C4-2B (cell line): ENCODE measurements at regions not wholly inside any gene's neighbourhood (a gene's known extent, or its start where the extent isn't known, plus 50 kb on each side); places are given as distances from the start of the nearest gene placed in this dataset.

ENCODE experiments used
- ZFX ChIP-seq: fragments of 450-650 bp; IDR thresholded peaks from 2 replicates; pipeline ENCODE4 v1.6.1; 2017
- TF ChIP-seq, protein P1 (sequence below): fragments of 450-650 bp; conservative IDR thresholded peaks from 2 replicates; pipeline ENCODE4 v1.5.1; 2017; ENCODE audit warnings: mild to moderate bottlenecking

DNA sequence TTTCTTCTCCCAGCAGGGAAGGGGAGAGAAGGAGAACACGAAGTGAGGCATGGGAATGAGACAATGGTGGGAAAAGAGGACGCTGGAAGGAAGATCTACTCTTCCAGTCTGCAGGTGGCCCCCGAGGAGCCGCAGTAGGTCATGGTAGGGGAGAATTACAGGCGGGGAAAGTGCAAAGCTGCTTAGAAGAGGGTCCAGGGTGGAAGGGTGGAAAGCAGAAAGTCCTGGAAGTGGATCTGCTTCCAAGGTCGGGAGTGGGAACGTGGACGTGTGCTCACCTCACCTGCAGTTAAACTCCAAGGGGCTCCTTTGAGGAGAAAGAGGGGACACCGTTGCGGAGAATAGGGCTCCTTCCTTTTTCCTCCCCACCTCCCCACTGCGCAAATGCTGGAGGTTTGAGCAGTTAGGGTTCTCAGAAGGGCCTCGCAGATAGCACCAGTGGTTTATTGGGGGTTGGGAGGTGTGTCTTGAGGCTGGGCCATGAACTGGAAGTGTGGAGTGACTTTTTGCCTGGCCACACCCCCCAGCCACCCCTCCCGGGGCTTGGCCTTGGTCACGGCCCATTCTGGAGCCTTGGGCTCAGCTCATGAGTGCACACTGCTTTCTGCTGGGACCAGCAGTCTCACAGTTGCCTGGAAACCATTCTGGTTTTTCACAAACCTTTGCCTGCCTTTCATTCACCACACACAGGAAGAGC lies 100.4 kb upstream of the MLN start:
- TF ChIP-seq, protein P1, sequence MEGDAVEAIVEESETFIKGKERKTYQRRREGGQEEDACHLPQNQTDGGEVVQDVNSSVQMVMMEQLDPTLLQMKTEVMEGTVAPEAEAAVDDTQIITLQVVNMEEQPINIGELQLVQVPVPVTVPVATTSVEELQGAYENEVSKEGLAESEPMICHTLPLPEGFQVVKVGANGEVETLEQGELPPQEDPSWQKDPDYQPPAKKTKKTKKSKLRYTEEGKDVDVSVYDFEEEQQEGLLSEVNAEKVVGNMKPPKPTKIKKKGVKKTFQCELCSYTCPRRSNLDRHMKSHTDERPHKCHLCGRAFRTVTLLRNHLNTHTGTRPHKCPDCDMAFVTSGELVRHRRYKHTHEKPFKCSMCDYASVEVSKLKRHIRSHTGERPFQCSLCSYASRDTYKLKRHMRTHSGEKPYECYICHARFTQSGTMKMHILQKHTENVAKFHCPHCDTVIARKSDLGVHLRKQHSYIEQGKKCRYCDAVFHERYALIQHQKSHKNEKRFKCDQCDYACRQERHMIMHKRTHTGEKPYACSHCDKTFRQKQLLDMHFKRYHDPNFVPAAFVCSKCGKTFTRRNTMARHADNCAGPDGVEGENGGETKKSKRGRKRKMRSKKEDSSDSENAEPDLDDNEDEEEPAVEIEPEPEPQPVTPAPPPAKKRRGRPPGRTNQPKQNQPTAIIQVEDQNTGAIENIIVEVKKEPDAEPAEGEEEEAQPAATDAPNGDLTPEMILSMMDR, result no peak
- TF ChIP-seq ZFX, result no peak
